Epithelial cell of proximal tubule (primary cell): ENCODE measurements at regions not wholly inside any gene's neighbourhood (a gene's known extent, or its start where the extent isn't known, plus 50 kb on each side); places are given as distances from the start of the nearest gene placed in this dataset.

Experiments used
- DNase-seq: peaks from one replicate; pipeline ENCODE4 v3.0.0-alpha.2; 2011; ENCODE audit warnings: low read depth
- H3K4me3 ChIP-seq: 2 replicates; pipeline ENCODE4 v1.5.1; 2011; ENCODE audit warnings: low read depth, mild to moderate bottlenecking, low read length
- TF ChIP-seq, protein P1 (sequence below): conservative IDR thresholded peaks from 2 replicates; pipeline ENCODE4 v1.5.1; 2012; ENCODE audit warnings: low read depth, mild to moderate bottlenecking, low read length

- no peak overlapping the region for H3K4me3 ChIP-seq
- TF ChIP-seq, protein P1, sequence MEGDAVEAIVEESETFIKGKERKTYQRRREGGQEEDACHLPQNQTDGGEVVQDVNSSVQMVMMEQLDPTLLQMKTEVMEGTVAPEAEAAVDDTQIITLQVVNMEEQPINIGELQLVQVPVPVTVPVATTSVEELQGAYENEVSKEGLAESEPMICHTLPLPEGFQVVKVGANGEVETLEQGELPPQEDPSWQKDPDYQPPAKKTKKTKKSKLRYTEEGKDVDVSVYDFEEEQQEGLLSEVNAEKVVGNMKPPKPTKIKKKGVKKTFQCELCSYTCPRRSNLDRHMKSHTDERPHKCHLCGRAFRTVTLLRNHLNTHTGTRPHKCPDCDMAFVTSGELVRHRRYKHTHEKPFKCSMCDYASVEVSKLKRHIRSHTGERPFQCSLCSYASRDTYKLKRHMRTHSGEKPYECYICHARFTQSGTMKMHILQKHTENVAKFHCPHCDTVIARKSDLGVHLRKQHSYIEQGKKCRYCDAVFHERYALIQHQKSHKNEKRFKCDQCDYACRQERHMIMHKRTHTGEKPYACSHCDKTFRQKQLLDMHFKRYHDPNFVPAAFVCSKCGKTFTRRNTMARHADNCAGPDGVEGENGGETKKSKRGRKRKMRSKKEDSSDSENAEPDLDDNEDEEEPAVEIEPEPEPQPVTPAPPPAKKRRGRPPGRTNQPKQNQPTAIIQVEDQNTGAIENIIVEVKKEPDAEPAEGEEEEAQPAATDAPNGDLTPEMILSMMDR: no peak
- DNase-seq: no peak
These were observed 78.2 kb downstream of the HRH4 start for GRCh38 chr18:24538414-24539264.

DNA sequence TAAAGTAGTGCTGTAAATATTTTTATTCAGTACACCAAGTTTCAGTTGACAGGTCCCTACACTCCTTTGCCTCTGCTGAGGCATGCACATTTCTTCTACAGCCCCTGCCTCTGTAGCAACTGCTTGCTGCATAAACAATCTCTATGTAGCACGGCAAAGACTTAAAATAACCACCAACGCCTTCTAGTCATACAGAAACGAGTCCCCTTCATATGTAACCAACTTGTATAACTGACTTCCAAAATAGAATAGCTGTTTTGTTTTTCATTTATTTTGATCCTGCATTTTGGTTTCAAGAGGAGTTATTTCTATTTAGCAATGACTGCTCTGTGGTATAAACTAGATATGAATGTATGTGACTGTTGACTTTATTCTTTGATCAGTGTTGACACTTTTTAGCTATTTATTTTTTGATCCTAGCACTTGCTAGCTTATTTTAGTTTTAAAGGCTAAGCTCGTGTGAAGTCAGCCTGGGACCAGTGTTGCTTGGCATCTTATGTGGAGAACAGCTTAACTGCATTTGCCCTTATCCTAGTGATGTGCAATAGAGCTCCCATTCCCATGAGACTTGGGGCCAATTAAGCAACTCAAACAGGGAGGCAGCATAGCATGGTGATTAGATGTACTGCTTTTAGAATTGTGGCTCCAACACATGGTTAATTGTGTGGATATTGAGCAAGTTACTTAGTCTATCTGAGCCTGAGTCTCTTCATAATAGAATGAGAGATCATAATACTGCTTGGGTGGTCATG is 79.6 kb downstream of the HRH4 start:
- H3K4me3 ChIP-seq: no peak overlapping the region
- TF ChIP-seq, protein P1: no peak
- no peak for DNase-seq

DNA sequence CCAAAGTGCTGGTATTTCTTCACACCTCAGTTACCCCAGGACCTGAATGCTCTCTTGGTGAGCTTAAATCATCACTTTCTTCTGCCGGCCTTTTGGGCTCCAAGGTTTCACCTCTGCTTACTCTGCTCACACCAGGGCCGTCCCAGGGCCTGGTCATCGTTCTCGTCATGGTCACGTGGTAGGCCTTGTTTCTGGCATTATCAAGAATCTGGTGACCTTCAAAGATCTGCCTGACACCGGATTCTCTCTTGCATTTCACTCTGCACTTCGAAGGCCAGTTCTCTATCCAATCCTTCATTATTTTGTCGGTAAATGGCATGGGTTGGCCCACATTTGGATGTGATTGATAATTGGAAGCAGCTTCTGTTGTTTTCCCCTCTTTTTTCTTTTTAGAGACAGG is 80.5 kb downstream of the HRH4 start:
- TF ChIP-seq, protein P1: no peak
- no peak for DNase-seq

DNA sequence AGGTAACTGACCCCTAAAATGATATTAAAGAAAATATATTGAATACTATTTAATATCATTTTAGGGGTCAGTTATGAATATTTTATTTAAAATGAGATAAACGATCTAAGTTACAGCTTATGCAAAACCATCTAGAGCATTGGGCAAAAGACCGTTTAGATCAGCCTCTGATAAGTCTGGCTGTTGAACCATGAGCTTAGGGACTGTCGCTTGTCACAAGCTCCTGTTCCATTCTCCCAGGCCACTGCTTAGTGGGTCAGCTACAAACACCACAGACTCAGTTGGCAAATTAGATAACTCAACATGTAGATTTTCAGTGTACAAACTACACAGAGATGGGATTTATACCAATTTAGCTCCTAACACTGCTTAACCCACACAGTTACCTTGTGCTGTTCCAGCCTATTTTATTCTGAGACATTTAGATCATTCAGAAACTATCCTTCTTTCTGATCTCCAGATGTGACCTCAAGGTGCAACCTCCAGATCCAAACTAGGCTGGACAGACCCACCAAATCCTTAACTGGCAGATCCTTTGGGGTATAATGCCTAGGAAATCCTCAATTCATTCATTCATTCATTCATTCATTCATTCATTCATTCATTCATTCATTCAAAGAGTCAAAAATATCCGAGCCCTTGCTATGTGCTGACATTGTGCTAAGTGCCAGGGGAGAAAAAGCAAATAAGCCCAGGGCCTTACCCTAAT is 82.8 kb downstream of the HRH4 start:
- TF ChIP-seq, protein P1: no peak
- DNase-seq: no peak
- H3K4me3 ChIP-seq: no peak overlapping the region

More for the DNA sequence above, 80.5 kb downstream of the HRH4 start:
- H3K4me3 ChIP-seq: no peak overlapping the region

DNA sequence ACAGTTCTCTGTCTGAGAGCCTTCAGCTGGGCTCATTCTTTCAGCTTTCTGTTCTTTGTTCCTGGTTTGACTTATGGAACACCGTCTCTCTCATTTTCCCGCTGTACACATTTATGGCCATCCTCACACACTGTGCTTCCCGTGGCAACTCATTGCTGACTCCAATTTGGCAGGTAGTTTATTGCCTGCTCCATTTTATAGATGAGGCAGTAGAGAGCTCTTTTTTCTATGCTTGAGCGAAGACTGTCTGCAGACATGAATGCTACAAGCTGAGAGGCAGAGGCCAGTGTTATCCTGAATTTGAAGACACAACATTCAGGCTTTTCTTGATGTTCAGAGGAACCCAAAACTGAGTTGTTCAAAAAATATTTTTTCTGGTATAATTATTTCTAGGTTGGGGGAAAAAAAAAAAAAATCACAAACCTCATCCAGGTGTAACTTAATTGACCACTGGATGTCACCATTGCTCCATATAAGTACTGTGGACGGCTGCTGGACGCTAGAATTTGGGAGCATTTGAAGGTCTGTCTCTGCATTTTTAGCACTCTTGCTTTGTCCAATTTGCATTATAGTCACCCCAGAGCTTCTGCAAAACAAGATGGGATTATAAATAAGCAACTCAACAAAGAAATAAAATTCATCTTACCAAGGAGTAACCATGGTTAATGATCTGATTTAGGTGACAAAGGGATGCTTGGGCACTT is 83.5 kb downstream of the HRH4 start:
- H3K4me3 ChIP-seq: no peak overlapping the region
- no peak for DNase-seq
- TF ChIP-seq, protein P1: peak; percentile 66

GRCh38 chr18:24544949-24545348 is 84.5 kb downstream of the HRH4 start:
- no peak for DNase-seq
- no peak overlapping the region for H3K4me3 ChIP-seq
- TF ChIP-seq, protein P1: no peak
